NCI-H187 treated with DMSO at 0.1 percent for 48 hours (cell line): ENCODE measurements at regions not wholly inside any gene's neighbourhood (a gene's known extent, or its start where the extent isn't known, plus 50 kb on each side); places are given as distances from the start of the nearest gene placed in this dataset.
A peak's percentile ranks its signal among the peaks of the same experiment; 100 is the strongest.

Experiments
- DNase-seq: peaks from one replicate; lab custom pipeline; 2025; lab: John Stamatoyannopoulos, UW

GRCh38 chr5:6195711-6196358 is 182.5 kb downstream of the MED10 start:
- no peak for DNase-seq

GRCh38 chr5:6194906-6195612 is 183.3 kb downstream of the MED10 start:
- no peak for DNase-seq

- no peak for DNase-seq
Measured at GRCh38 chr5:6194261-6194875, 184.0 kb downstream of the MED10 start.

- no peak for DNase-seq
Measured at GRCh38 chr5:6193310-6193709, 185.0 kb downstream of the MED10 start.

- DNase-seq = peak; percentile 51
Measured at GRCh38 chr5:6190838-6191237, 187.5 kb downstream of the MED10 start.

GRCh38 chr5:6188976-6189375 is 189.4 kb downstream of the MED10 start:
- DNase-seq = no peak

- no peak for DNase-seq
Measured at GRCh38 chr5:6188344-6188743, 190.0 kb downstream of the MED10 start.

- no peak for DNase-seq
Measured at GRCh38 chr5:6187501-6187900, 190.8 kb downstream of the MED10 start.

GRCh38 chr5:6185574-6185973 is 192.8 kb downstream of the MED10 start:
- no peak for DNase-seq

GRCh38 chr5:6184481-6184880 is 193.9 kb downstream of the MED10 start:
- DNase-seq = no peak

GRCh38 chr5:6183391-6184390 is 194.7 kb downstream of the MED10 start:
- DNase-seq = no peak

GRCh38 chr5:6182271-6182815 is 196.0 kb downstream of the MED10 start:
- no peak for DNase-seq

GRCh38 chr5:6181871-6182270 is 196.5 kb downstream of the MED10 start:
- no peak for DNase-seq

- DNase-seq = no peak
Measured at GRCh38 chr5:6181147-6181729, 197.1 kb downstream of the MED10 start.

- DNase-seq = no peak
Measured at GRCh38 chr5:6180231-6180872, 198.0 kb downstream of the MED10 start.

- no peak for DNase-seq
Measured at GRCh38 chr5:6178846-6179532, 199.4 kb downstream of the MED10 start.

GRCh38 chr5:6177926-6178325 is 200.4 kb downstream of the MED10 start:
- DNase-seq = no peak

GRCh38 chr5:6176102-6176693 is 202.1 kb downstream of the MED10 start:
- no peak for DNase-seq

GRCh38 chr5:6175172-6175854 is 203.0 kb downstream of the MED10 start:
- DNase-seq = no peak
